Karpas-422 (cell line): ENCODE measurements at regions not wholly inside any gene's neighbourhood (a gene's known extent, or its start where the extent isn't known, plus 50 kb on each side); places are given as distances from the start of the nearest gene placed in this dataset.

ENCODE experiments used
- DNase-seq: peaks from one replicate; pipeline ENCODE4 v3.0.0-alpha.2; 2015
- H2AFZ ChIP-seq: fragments of 200-600 bp; sonication (generic); 2 replicates; pipeline ENCODE4 v1.6.1; 2014; ENCODE audit warnings: antibody characterized with exemption, low read length, mixed read lengths
- H3K27ac ChIP-seq: fragments of 200-600 bp; sonication (generic); 2 replicates; pipeline ENCODE4 v1.5.1; 2014; ENCODE audit warnings: mild to moderate bottlenecking, low read length, moderate library complexity
- H3K27me3 ChIP-seq: fragments of 200-600 bp; sonication (generic); 2 replicates; pipeline ENCODE4 v1.6.1; 2014; ENCODE audit warnings: low read length, mixed read lengths
- H3K36me3 ChIP-seq: fragments of 200-600 bp; sonication (generic); 2 replicates; pipeline ENCODE4 v1.6.1; 2014; ENCODE audit warnings: low read length, mixed read lengths; ENCODE audit not compliant: insufficient read depth
- H3K4me1 ChIP-seq: fragments of 200-600 bp; sonication (generic); 2 replicates; pipeline ENCODE4 v1.6.1; 2014; ENCODE audit warnings: mild to moderate bottlenecking, low read length, mixed read lengths
- H3K4me2 ChIP-seq: fragments of 200-600 bp; sonication (generic); 2 replicates; pipeline ENCODE4 v1.6.1; 2014; ENCODE audit warnings: low read length, low read depth, mild to moderate bottlenecking; ENCODE audit not compliant: poor library complexity, severe bottlenecking
- H3K4me3 ChIP-seq: fragments of 200-600 bp; sonication (generic); 2 replicates; pipeline ENCODE4 v1.5.1; 2014; ENCODE audit warnings: mild to moderate bottlenecking, antibody characterized with exemption, low read length, mixed read lengths
- H3K79me2 ChIP-seq: fragments of 200-600 bp; sonication (generic); 2 replicates; pipeline ENCODE4 v1.6.1; 2014; ENCODE audit warnings: mild to moderate bottlenecking, low read length, mixed read lengths
- H3K9ac ChIP-seq: fragments of 200-600 bp; sonication (generic); 2 replicates; pipeline ENCODE4 v1.6.0; 2014; ENCODE audit warnings: low read length
- H3K9me2 ChIP-seq: fragments of 200-600 bp; sonication (generic), shearing (Covaris generic); replicated peaks from 2 replicates; pipeline ENCODE4 v1.6.0; 2014; ENCODE audit warnings: mild to moderate bottlenecking, low read length, moderate library complexity; ENCODE audit not compliant: insufficient read depth
- H3K9me3 ChIP-seq: fragments of 300-700, 200-600 bp; sonication (generic); 2 replicates; pipeline ENCODE4 v1.6.1; 2014; ENCODE audit warnings: low read length, mixed read lengths
- H4K20me1 ChIP-seq: fragments of 200-600 bp; sonication (generic); 2 replicates; pipeline ENCODE4 v1.6.1; 2014; ENCODE audit warnings: mild to moderate bottlenecking, antibody characterized with exemption, low read length, low read depth; ENCODE audit not compliant: insufficient read depth

- no peaks in the 10 kb centered on the region for H4K20me1 ChIP-seq
- H3K4me3 ChIP-seq = no peak overlapping the region
- no peaks in the 10 kb centered on the region for H3K36me3 ChIP-seq
- H3K4me2 ChIP-seq = no peak overlapping the region
- H3K4me1 ChIP-seq = no peaks in the 10 kb centered on the region
- DNase-seq = no peak
- no peak overlapping the region for H2AFZ ChIP-seq
- H3K79me2 ChIP-seq = no peaks in the 10 kb centered on the region
- H3K9me3 ChIP-seq = no peaks in the 10 kb centered on the region
- no peak overlapping the region for H3K9ac ChIP-seq
- no peak overlapping the region for H3K27ac ChIP-seq
- no peaks in the 10 kb centered on the region for H3K9me2 ChIP-seq
- H3K27me3 ChIP-seq = no peaks in the 10 kb centered on the region
Observed at GRCh38 chr11:113634940-113635575, 71.0 kb downstream of the TMPRSS5 start.

GRCh38 chr11:113632981-113633380 is 73.1 kb downstream of the TMPRSS5 start:
- Histone ChIP-seq H3K4me3 (no peak overlapping the region), H3K36me3 (no peaks in the 10 kb centered on the region), H3K9me3 (no peaks in the 10 kb centered on the region), H3K79me2 (no peaks in the 10 kb centered on the region), H4K20me1 (no peaks in the 10 kb centered on the region), H2AFZ (no peak overlapping the region), H3K27ac (no peak overlapping the region), H3K4me1 (no peaks in the 10 kb centered on the region), H3K27me3 (no peaks in the 10 kb centered on the region), H3K9ac (no peak overlapping the region), H3K9me2 (no peaks in the 10 kb centered on the region), H3K4me2 (no peak overlapping the region)
- no peak for DNase-seq

GRCh38 chr11:113629562-113629961 is 76.5 kb downstream of the TMPRSS5 start:
- no peak overlapping the region for H3K4me3 ChIP-seq
- no peaks in the 10 kb centered on the region for H3K4me1 ChIP-seq
- H3K9ac ChIP-seq = no peak overlapping the region
- H3K79me2 ChIP-seq = no peaks in the 10 kb centered on the region
- no peaks in the 10 kb centered on the region for H3K27me3 ChIP-seq
- no peaks in the 10 kb centered on the region for H3K9me3 ChIP-seq
- no peaks in the 10 kb centered on the region for H4K20me1 ChIP-seq
- H2AFZ ChIP-seq = no peak overlapping the region
- no peaks in the 10 kb centered on the region for H3K9me2 ChIP-seq
- H3K27ac ChIP-seq = no peak overlapping the region
- H3K4me2 ChIP-seq = no peak overlapping the region
- no peak for DNase-seq
- no peaks in the 10 kb centered on the region for H3K36me3 ChIP-seq

- H3K9ac ChIP-seq = no peak overlapping the region
- no peak overlapping the region for H3K4me2 ChIP-seq
- no peaks in the 10 kb centered on the region for H3K4me1 ChIP-seq
- no peak overlapping the region for H3K4me3 ChIP-seq
- H3K27me3 ChIP-seq = no peaks in the 10 kb centered on the region
- H4K20me1 ChIP-seq = no peaks in the 10 kb centered on the region
- H3K79me2 ChIP-seq = no peaks in the 10 kb centered on the region
- H2AFZ ChIP-seq = no peak overlapping the region
- H3K27ac ChIP-seq = no peak overlapping the region
- no peak for DNase-seq
- no peaks in the 10 kb centered on the region for H3K9me3 ChIP-seq
- no peaks in the 10 kb centered on the region for H3K36me3 ChIP-seq
- no peaks in the 10 kb centered on the region for H3K9me2 ChIP-seq
Observed at GRCh38 chr11:113628912-113629311, 77.2 kb downstream of the TMPRSS5 start.

- Histone ChIP-seq H2AFZ (no peak overlapping the region), H3K79me2 (no peaks in the 10 kb centered on the region), H3K9ac (no peak overlapping the region), H3K4me1 (no peaks in the 10 kb centered on the region), H3K27ac (no peak overlapping the region), H3K36me3 (no peaks in the 10 kb centered on the region), H3K9me3 (no peaks in the 10 kb centered on the region), H3K4me3 (no peak overlapping the region), H3K27me3 (no peaks in the 10 kb centered on the region), H3K4me2 (no peak overlapping the region), H3K9me2 (no peaks in the 10 kb centered on the region), H4K20me1 (no peaks in the 10 kb centered on the region)
- no peak for DNase-seq
Observed at GRCh38 chr11:113627946-113628345, 78.2 kb downstream of the TMPRSS5 start.

- Histone ChIP-seq H3K9me3 (no peaks in the 10 kb centered on the region), H3K4me1 (no peaks in the 10 kb centered on the region), H3K79me2 (no peaks in the 10 kb centered on the region), H3K27me3 (no peaks in the 10 kb centered on the region), H3K9ac (no peak overlapping the region), H3K4me3 (no peak overlapping the region), H3K4me2 (no peak overlapping the region), H3K36me3 (no peaks in the 10 kb centered on the region), H2AFZ (no peak overlapping the region), H4K20me1 (no peaks in the 10 kb centered on the region), H3K27ac (no peak overlapping the region), H3K9me2 (no peaks in the 10 kb centered on the region)
- DNase-seq = no peak
Observed at GRCh38 chr11:113627297-113627696, 78.8 kb downstream of the TMPRSS5 start.

- H4K20me1 ChIP-seq = no peaks in the 10 kb centered on the region
- H2AFZ ChIP-seq = no peak overlapping the region
- H3K4me1 ChIP-seq = no peaks in the 10 kb centered on the region
- no peak overlapping the region for H3K9ac ChIP-seq
- no peaks in the 10 kb centered on the region for H3K27me3 ChIP-seq
- no peak overlapping the region for H3K27ac ChIP-seq
- DNase-seq = no peak
- H3K9me3 ChIP-seq = no peaks in the 10 kb centered on the region
- H3K9me2 ChIP-seq = no peaks in the 10 kb centered on the region
- H3K4me2 ChIP-seq = no peak overlapping the region
- no peak overlapping the region for H3K4me3 ChIP-seq
- no peaks in the 10 kb centered on the region for H3K36me3 ChIP-seq
- H3K79me2 ChIP-seq = no peaks in the 10 kb centered on the region
Observed at GRCh38 chr11:113626736-113627135, 79.4 kb downstream of the TMPRSS5 start.

GRCh38 chr11:113623114-113623513 is 83.0 kb downstream of the TMPRSS5 start:
- Histone ChIP-seq H3K27ac (no peak overlapping the region), H3K4me2 (no peak overlapping the region), H3K9me3 (no peaks in the 10 kb centered on the region), H3K9ac (no peak overlapping the region), H3K9me2 (no peaks in the 10 kb centered on the region), H3K4me3 (no peak overlapping the region), H3K4me1 (no peaks in the 10 kb centered on the region), H4K20me1 (no peaks in the 10 kb centered on the region), H3K27me3 (no peaks in the 10 kb centered on the region), H2AFZ (no peak overlapping the region), H3K36me3 (no peaks in the 10 kb centered on the region), H3K79me2 (no peaks in the 10 kb centered on the region)
- no peak for DNase-seq

GRCh38 chr11:113618360-113618759 is 87.7 kb downstream of the TMPRSS5 start:
- Histone ChIP-seq H3K9ac (no peak overlapping the region), H3K4me2 (no peak overlapping the region), H3K27me3 (no peaks in the 10 kb centered on the region), H3K9me2 (no peaks in the 10 kb centered on the region), H4K20me1 (no peaks in the 10 kb centered on the region), H3K36me3 (no peaks in the 10 kb centered on the region), H3K27ac (no peak overlapping the region), H3K79me2 (no peaks in the 10 kb centered on the region), H2AFZ (no peak overlapping the region), H3K9me3 (no peaks in the 10 kb centered on the region), H3K4me3 (no peak overlapping the region), H3K4me1 (peaks cover 6% of the 10 kb centered on the region)
- DNase-seq = no peak
